WTC11 (cell line): ENCODE measurements at regions not wholly inside any gene's neighbourhood (a gene's known extent, or its start where the extent isn't known, plus 50 kb on each side); places are given as distances from the start of the nearest gene placed in this dataset.

Experiments
- ATAC-seq: fragments of 200-7000 bp; cut with Tn5 transposase; 2 replicates; pipeline ENCODE4 v1.10.0; 2021; ENCODE audit warnings: mild to moderate bottlenecking, moderate library complexity
- CTCF ChIA-PET: fragments of 300-600 bp; sonication (Branson Sonifier 250); formaldehyde crosslinking; loops from one replicate; lab custom pipeline; 2021; ENCODE audit warnings: antibody characterized with exemption; lab: Charles Lee
- POLR2A ChIA-PET: fragments of 350-600 bp; sonication (Branson Sonifier 250); formaldehyde crosslinking; loops from one replicate; lab custom pipeline; 2021; ENCODE audit warnings: antibody characterized with exemption; lab: Charles Lee
- DNase-seq: peaks from one replicate; pipeline ENCODE4 v3.0.0; 2021; ENCODE audit warnings: low spot score
- H3K27ac Mint-ChIP-seq: 2 replicates; pipeline ENCODE4 v1.8.0; 2021; ENCODE audit warnings: mixed read lengths
- H3K27me3 Mint-ChIP-seq: 2 replicates; pipeline ENCODE4 v1.8.0; 2021; ENCODE audit warnings: low read depth, mild to moderate bottlenecking, moderate library complexity, mixed read lengths
- H3K36me3 Mint-ChIP-seq: 2 replicates; pipeline ENCODE4 v1.8.0; 2021; ENCODE audit warnings: mixed read lengths
- H3K4me1 Mint-ChIP-seq: 2 replicates; pipeline ENCODE4 v1.8.0; 2022; ENCODE audit warnings: mixed read lengths
- H3K4me3 Mint-ChIP-seq: 2 replicates; pipeline ENCODE4 v1.8.0; 2021; ENCODE audit warnings: mild to moderate bottlenecking, moderate library complexity, mixed read lengths
- H3K9me3 Mint-ChIP-seq: 2 replicates; pipeline ENCODE4 v1.8.0; 2021; ENCODE audit warnings: mixed read lengths
- ATF1 ChIP-seq: sonication (generic); formaldehyde crosslinking; IDR thresholded peaks from 2 replicates; pipeline ENCODE4 v1.8.1; 2023; ENCODE audit warnings: mild to moderate bottlenecking, moderate library complexity, missing genetic modification reagents
- CREM ChIP-seq: sonication (generic); formaldehyde crosslinking; IDR thresholded peaks from 2 replicates; pipeline ENCODE4 v1.8.1; 2022; ENCODE audit warnings: mild to moderate bottlenecking, missing genetic modification reagents, moderate library complexity
- ESRRA ChIP-seq: sonication (generic); formaldehyde crosslinking; IDR thresholded peaks from 2 replicates; pipeline ENCODE4 v1.8.1; 2022; ENCODE audit warnings: mild to moderate bottlenecking, missing genetic modification reagents, borderline replicate concordance
- GRHL2 ChIP-seq: fragments of 250-450 bp; sonication (Bioruptor Pico); IDR thresholded peaks from 2 replicates; pipeline ENCODE4 v1.8.0; 2022; ENCODE audit warnings: mild to moderate bottlenecking, moderate library complexity; ENCODE audit not compliant: insufficient replicate concordance, severe bottlenecking
- HMGA2 ChIP-seq: fragments of 250-450 bp; sonication (Bioruptor Pico); IDR thresholded peaks from 2 replicates; pipeline ENCODE4 v1.4.0; 2021; ENCODE audit warnings: mild to moderate bottlenecking, moderate library complexity
- MYBL2 ChIP-seq: sonication (generic); formaldehyde crosslinking; IDR thresholded peaks from 2 replicates; pipeline ENCODE4 v1.8.1; 2023; ENCODE audit warnings: mild to moderate bottlenecking, moderate library complexity, missing genetic modification reagents
- NFYB ChIP-seq: sonication (generic); formaldehyde crosslinking; conservative IDR thresholded peaks from 2 replicates; pipeline ENCODE4 v1.8.0; 2022; ENCODE audit warnings: low read depth, missing genetic modification reagents
- NR1H2 ChIP-seq: sonication (generic); formaldehyde crosslinking; IDR thresholded peaks from 2 replicates; pipeline ENCODE4 v1.9.0; 2021; ENCODE audit warnings: mild to moderate bottlenecking, moderate library complexity, missing genetic modification reagents
- NR2C2 ChIP-seq: sonication (generic); formaldehyde crosslinking; IDR thresholded peaks from 2 replicates; pipeline ENCODE4 v1.8.0; 2022; ENCODE audit warnings: mild to moderate bottlenecking, missing genetic modification reagents
- OVOL2 ChIP-seq: fragments of 250-450 bp; sonication (Bioruptor Pico); IDR thresholded peaks from 2 replicates; pipeline ENCODE4 v1.9.0; 2021; ENCODE audit warnings: mild to moderate bottlenecking, borderline replicate concordance
- SMAD3 ChIP-seq: sonication (generic); formaldehyde crosslinking; IDR thresholded peaks from 2 replicates; pipeline ENCODE4 v1.8.0; 2022; ENCODE audit warnings: missing genetic modification reagents, mild to moderate bottlenecking, borderline replicate concordance
- SMAD4 ChIP-seq: sonication (generic); formaldehyde crosslinking; IDR thresholded peaks from 2 replicates; pipeline ENCODE4 v1.8.0; 2022; ENCODE audit warnings: mild to moderate bottlenecking, missing genetic modification reagents
- ZBTB21 ChIP-seq: sonication (generic); formaldehyde crosslinking; IDR thresholded peaks from 2 replicates; pipeline ENCODE4 v1.8.1; 2023; ENCODE audit warnings: mild to moderate bottlenecking, missing genetic modification reagents, borderline replicate concordance
- ZNF121 ChIP-seq: sonication (generic); formaldehyde crosslinking; IDR thresholded peaks from 2 replicates; pipeline ENCODE4 v1.8.0; 2023; ENCODE audit warnings: missing genetic modification reagents
- TF ChIP-seq, protein P1 (sequence below): fragments of 250-450 bp; sonication (Bioruptor Pico); IDR thresholded peaks from 2 replicates; pipeline ENCODE4 v1.9.0; 2021; ENCODE audit warnings: mild to moderate bottlenecking, borderline replicate concordance
- TF ChIP-seq, protein P2 (sequence below): fragments of 250-450 bp; sonication (Bioruptor Pico); IDR thresholded peaks from 2 replicates; pipeline ENCODE4 v1.8.0; 2021; ENCODE audit warnings: mild to moderate bottlenecking
- TF ChIP-seq, protein P3 (sequence below): sonication (generic); formaldehyde crosslinking; IDR thresholded peaks from 2 replicates; pipeline ENCODE4 v1.8.0; 2023; ENCODE audit warnings: missing genetic modification reagents
- TF ChIP-seq, protein P4 (sequence below): sonication (generic); formaldehyde crosslinking; IDR thresholded peaks from 2 replicates; pipeline ENCODE4 v1.8.0; 2023; ENCODE audit warnings: mild to moderate bottlenecking, missing genetic modification reagents
- TF ChIP-seq, protein P5 (sequence below): sonication (generic); formaldehyde crosslinking; IDR thresholded peaks from 2 replicates; pipeline ENCODE4 v1.8.1; 2022; ENCODE audit warnings: missing genetic modification reagents, borderline replicate concordance
- TF ChIP-seq, protein P6 (sequence below): sonication (generic); formaldehyde crosslinking; conservative IDR thresholded peaks from 2 replicates; pipeline ENCODE4 v1.8.1; 2022; ENCODE audit warnings: mild to moderate bottlenecking, missing genetic modification reagents
- TF ChIP-seq, protein P7 (sequence below): fragments of 250-450 bp; sonication (Bioruptor Pico); IDR thresholded peaks from 2 replicates; pipeline ENCODE4 v1.9.0; 2021; ENCODE audit warnings: moderate library complexity, mild to moderate bottlenecking, inconsistent platforms, borderline replicate concordance
- TF ChIP-seq, protein P8 (sequence below): sonication (generic); formaldehyde crosslinking; IDR thresholded peaks from 2 replicates; pipeline ENCODE4 v1.8.0; 2022; ENCODE audit warnings: mild to moderate bottlenecking, missing genetic modification reagents
- TF ChIP-seq, protein P9 (sequence below): sonication (generic); formaldehyde crosslinking; IDR thresholded peaks from 2 replicates; pipeline ENCODE4 v1.8.1; 2022; ENCODE audit warnings: mild to moderate bottlenecking, moderate library complexity, missing genetic modification reagents

DNA sequence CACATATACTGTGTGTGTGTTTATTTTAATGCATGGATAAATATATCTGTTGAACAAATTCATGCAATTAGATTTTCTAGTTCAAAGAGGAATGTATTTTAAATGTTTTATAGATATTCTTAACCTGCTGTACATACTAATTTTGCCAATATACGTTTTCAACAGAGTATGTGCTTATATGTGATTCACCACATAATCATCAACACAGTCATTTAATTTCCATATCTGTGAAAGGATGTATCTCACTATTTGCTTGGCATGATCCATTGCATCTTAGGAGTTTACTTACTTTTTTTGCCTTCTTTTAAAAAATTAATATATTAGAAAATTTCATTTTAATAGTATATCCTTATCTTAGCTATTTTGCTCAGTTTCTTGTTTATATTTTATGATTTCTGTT, 902.3 kb upstream of the CITED2 start (continued):
- TF ChIP-seq, protein P1, sequence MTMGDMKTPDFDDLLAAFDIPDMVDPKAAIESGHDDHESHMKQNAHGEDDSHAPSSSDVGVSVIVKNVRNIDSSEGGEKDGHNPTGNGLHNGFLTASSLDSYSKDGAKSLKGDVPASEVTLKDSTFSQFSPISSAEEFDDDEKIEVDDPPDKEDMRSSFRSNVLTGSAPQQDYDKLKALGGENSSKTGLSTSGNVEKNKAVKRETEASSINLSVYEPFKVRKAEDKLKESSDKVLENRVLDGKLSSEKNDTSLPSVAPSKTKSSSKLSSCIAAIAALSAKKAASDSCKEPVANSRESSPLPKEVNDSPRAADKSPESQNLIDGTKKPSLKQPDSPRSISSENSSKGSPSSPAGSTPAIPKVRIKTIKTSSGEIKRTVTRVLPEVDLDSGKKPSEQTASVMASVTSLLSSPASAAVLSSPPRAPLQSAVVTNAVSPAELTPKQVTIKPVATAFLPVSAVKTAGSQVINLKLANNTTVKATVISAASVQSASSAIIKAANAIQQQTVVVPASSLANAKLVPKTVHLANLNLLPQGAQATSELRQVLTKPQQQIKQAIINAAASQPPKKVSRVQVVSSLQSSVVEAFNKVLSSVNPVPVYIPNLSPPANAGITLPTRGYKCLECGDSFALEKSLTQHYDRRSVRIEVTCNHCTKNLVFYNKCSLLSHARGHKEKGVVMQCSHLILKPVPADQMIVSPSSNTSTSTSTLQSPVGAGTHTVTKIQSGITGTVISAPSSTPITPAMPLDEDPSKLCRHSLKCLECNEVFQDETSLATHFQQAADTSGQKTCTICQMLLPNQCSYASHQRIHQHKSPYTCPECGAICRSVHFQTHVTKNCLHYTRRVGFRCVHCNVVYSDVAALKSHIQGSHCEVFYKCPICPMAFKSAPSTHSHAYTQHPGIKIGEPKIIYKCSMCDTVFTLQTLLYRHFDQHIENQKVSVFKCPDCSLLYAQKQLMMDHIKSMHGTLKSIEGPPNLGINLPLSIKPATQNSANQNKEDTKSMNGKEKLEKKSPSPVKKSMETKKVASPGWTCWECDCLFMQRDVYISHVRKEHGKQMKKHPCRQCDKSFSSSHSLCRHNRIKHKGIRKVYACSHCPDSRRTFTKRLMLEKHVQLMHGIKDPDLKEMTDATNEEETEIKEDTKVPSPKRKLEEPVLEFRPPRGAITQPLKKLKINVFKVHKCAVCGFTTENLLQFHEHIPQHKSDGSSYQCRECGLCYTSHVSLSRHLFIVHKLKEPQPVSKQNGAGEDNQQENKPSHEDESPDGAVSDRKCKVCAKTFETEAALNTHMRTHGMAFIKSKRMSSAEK (CRISPR knock-in tag), result no peak
- TF ChIP-seq OVOL2 (CRISPR knock-in tag), result no peak
- no peak for TF ChIP-seq ESRRA (CRISPR knock-in tag)
- TF ChIP-seq, protein P2, sequence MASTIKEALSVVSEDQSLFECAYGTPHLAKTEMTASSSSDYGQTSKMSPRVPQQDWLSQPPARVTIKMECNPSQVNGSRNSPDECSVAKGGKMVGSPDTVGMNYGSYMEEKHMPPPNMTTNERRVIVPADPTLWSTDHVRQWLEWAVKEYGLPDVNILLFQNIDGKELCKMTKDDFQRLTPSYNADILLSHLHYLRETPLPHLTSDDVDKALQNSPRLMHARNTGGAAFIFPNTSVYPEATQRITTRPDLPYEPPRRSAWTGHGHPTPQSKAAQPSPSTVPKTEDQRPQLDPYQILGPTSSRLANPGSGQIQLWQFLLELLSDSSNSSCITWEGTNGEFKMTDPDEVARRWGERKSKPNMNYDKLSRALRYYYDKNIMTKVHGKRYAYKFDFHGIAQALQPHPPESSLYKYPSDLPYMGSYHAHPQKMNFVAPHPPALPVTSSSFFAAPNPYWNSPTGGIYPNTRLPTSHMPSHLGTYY (CRISPR knock-in tag), result no peak
- no peak for TF ChIP-seq CREM
- TF ChIP-seq, protein P3, sequence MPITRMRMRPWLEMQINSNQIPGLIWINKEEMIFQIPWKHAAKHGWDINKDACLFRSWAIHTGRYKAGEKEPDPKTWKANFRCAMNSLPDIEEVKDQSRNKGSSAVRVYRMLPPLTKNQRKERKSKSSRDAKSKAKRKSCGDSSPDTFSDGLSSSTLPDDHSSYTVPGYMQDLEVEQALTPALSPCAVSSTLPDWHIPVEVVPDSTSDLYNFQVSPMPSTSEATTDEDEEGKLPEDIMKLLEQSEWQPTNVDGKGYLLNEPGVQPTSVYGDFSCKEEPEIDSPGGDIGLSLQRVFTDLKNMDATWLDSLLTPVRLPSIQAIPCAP (CRISPR knock-in tag), result no peak
- no peak for TF ChIP-seq NR1H2 (CRISPR knock-in tag)
- TF ChIP-seq NFYB (CRISPR knock-in tag), result no peak

DNA sequence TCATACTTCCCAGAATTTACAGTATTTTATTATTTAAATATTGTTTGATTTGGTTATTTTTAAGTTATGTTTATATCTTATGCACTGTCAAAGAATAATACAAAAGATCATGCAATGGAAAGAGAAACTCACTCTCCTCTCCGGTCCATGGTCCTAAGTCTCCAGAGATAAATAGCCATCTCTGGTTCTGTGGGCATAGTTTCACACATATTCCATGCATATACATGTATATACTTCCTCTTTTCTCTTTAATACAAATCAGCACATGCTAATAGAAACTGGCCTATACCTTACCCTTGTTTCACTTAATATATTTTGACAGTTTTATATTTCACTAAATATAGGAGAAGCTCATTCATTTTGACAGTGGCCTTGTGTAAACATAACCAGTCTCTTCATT, 901.7 kb upstream of the CITED2 start:
- DNase-seq, result no peak
- ChIA-PET POLR2A (no interaction called here), CTCF (no interaction called here)
- Mint-ChIP-seq H3K4me3 (no peak overlapping the region), H3K36me3 (no peaks in the 10 kb centered on the region), H3K9me3 (no peaks in the 10 kb centered on the region), H3K27ac (no peak overlapping the region), H3K4me1 (peaks cover 6% of the 10 kb centered on the region), H3K27me3 (no peaks in the 10 kb centered on the region)
- no peak for ATAC-seq
- TF ChIP-seq NR2C2 (CRISPR knock-in tag) (no peak), ZNF121 (CRISPR knock-in tag) (no peak), SMAD4 (CRISPR knock-in tag) (no peak), SMAD3 (CRISPR knock-in tag) (no peak), ATF1 (CRISPR knock-in tag) (no peak), GRHL2 (CRISPR knock-in tag) (no peak), ZBTB21 (CRISPR knock-in tag) (no peak), MYBL2 (CRISPR knock-in tag) (no peak), HMGA2 (CRISPR knock-in tag) (no peak)
- TF ChIP-seq, protein P4, sequence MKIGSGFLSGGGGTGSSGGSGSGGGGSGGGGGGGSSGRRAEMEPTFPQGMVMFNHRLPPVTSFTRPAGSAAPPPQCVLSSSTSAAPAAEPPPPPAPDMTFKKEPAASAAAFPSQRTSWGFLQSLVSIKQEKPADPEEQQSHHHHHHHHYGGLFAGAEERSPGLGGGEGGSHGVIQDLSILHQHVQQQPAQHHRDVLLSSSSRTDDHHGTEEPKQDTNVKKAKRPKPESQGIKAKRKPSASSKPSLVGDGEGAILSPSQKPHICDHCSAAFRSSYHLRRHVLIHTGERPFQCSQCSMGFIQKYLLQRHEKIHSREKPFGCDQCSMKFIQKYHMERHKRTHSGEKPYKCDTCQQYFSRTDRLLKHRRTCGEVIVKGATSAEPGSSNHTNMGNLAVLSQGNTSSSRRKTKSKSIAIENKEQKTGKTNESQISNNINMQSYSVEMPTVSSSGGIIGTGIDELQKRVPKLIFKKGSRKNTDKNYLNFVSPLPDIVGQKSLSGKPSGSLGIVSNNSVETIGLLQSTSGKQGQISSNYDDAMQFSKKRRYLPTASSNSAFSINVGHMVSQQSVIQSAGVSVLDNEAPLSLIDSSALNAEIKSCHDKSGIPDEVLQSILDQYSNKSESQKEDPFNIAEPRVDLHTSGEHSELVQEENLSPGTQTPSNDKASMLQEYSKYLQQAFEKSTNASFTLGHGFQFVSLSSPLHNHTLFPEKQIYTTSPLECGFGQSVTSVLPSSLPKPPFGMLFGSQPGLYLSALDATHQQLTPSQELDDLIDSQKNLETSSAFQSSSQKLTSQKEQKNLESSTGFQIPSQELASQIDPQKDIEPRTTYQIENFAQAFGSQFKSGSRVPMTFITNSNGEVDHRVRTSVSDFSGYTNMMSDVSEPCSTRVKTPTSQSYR (CRISPR knock-in tag), result no peak
- TF ChIP-seq, protein P5, sequence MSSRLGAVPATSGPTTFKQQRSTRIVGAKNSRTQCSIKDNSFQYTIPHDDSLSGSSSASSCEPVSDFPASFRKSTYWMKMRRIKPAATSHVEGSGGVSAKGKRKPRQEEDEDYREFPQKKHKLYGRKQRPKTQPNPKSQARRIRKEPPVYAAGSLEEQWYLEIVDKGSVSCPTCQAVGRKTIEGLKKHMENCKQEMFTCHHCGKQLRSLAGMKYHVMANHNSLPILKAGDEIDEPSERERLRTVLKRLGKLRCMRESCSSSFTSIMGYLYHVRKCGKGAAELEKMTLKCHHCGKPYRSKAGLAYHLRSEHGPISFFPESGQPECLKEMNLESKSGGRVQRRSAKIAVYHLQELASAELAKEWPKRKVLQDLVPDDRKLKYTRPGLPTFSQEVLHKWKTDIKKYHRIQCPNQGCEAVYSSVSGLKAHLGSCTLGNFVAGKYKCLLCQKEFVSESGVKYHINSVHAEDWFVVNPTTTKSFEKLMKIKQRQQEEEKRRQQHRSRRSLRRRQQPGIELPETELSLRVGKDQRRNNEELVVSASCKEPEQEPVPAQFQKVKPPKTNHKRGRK (CRISPR knock-in tag), result no peak
- TF ChIP-seq, protein P6, sequence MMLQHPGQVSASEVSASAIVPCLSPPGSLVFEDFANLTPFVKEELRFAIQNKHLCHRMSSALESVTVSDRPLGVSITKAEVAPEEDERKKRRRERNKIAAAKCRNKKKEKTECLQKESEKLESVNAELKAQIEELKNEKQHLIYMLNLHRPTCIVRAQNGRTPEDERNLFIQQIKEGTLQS, result no peak
- TF ChIP-seq, protein P7, sequence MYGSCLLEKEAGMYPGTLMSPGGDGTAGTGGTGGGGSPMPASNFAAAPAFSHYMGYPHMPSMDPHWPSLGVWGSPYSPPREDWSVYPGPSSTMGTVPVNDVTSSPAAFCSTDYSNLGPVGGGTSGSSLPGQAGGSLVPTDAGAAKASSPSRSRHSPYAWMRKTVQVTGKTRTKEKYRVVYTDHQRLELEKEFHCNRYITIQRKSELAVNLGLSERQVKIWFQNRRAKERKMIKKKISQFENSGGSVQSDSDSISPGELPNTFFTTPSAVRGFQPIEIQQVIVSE (CRISPR knock-in tag), result no peak
- TF ChIP-seq, protein P8, sequence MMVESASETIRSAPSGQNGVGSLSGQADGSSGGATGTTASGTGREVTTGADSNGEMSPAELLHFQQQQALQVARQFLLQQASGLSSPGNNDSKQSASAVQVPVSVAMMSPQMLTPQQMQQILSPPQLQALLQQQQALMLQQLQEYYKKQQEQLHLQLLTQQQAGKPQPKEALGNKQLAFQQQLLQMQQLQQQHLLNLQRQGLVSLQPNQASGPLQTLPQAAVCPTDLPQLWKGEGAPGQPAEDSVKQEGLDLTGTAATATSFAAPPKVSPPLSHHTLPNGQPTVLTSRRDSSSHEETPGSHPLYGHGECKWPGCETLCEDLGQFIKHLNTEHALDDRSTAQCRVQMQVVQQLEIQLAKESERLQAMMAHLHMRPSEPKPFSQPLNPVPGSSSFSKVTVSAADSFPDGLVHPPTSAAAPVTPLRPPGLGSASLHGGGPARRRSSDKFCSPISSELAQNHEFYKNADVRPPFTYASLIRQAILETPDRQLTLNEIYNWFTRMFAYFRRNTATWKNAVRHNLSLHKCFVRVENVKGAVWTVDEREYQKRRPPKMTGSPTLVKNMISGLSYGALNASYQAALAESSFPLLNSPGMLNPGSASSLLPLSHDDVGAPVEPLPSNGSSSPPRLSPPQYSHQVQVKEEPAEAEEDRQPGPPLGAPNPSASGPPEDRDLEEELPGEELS (CRISPR knock-in tag), result no peak
- TF ChIP-seq, protein P9, sequence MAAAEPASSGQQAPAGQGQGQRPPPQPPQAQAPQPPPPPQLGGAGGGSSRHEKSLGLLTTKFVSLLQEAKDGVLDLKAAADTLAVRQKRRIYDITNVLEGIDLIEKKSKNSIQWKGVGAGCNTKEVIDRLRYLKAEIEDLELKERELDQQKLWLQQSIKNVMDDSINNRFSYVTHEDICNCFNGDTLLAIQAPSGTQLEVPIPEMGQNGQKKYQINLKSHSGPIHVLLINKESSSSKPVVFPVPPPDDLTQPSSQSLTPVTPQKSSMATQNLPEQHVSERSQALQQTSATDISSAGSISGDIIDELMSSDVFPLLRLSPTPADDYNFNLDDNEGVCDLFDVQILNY (CRISPR knock-in tag), result no peak
